GM10266 (cell line): ENCODE measurements at regions not wholly inside any gene's neighbourhood (a gene's known extent, or its start where the extent isn't known, plus 50 kb on each side); places are given as distances from the start of the nearest gene placed in this dataset.

ENCODE experiments used
- DNase-seq: peaks from one replicate; pipeline ENCODE4 v3.0.0; 2012; ENCODE audit errors: extremely low spot score
- CTCF ChIP-seq: IDR thresholded peaks from 2 replicates; pipeline ENCODE4 v1.5.1; 2012; ENCODE audit warnings: mild to moderate bottlenecking, low read depth; ENCODE audit not compliant: control insufficient read depth, insufficient read depth; ENCODE audit errors: missing control alignments

DNA sequence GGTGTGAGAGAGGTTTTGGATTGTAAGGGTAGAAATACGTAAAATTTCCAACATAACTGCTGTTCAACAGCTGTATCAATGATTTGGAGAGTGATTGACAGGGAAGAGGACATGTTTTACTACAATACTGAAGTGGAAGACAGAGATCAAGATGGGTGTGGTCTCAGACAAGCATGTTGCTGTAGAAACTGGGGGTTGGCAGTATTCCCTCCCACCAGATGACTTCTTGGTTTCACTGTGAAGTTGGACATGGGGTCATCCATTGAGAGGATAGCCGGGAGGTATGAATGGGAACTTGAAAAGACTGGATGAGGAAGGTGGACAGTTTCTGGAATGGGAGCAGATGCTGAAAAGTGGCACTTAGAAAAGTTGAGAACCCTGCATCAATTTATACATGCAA lies 95.3 kb upstream of the HDAC9 start:
- no peak for TF ChIP-seq CTCF
- DNase-seq = no peak

DNA sequence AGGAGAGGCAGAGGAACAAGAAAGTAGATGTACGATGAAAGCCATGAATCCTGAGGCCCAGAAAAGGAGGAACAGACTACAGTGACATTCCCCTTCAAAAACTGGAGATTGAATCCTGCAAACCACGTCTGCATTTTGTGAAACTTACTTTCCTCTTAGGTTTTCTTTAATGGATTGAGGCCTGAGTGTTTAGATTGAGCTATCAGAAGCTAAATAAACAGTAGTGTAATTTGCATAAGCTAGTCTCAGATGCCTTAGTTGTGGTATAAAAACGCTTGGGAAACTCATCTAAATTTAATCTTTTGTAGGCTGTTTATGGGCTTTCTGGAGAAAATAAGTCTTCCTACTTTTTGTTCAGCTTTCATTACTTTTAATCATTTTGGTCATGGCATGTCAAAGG lies 94.8 kb upstream of the HDAC9 start:
- DNase-seq = no peak
- no peak for TF ChIP-seq CTCF

DNA sequence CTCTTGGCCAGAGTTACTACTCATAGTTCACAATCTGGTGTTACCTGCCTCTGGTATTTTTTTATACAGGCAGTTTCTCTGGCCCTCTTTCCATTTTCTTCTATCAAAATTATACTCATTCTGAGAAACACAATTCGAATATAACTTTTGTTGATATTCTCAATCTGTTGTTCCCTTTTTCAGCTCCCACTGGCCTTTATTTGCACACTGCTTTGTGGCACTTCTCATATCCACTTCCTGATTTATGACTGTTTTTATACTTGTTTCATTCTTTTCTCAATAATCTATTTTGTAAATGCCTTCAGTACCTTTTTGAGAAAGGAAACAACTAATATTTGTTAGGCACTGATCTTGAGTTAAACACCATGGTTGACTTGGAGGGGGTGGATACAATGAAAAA lies 93.8 kb upstream of the HDAC9 start:
- no peak for TF ChIP-seq CTCF
- no peak for DNase-seq

GRCh38 chr7:18402488-18403183 lies 92.9 kb upstream of the HDAC9 start:
- TF ChIP-seq CTCF = no peak
- DNase-seq = no peak

GRCh38 chr7:18405726-18406125 lies 89.8 kb upstream of the HDAC9 start:
- DNase-seq = no peak
- no peak for TF ChIP-seq CTCF

- no peak for TF ChIP-seq CTCF
- no peak for DNase-seq
These were observed 88.2 kb upstream of the HDAC9 start for GRCh38 chr7:18407385-18407784.

DNA sequence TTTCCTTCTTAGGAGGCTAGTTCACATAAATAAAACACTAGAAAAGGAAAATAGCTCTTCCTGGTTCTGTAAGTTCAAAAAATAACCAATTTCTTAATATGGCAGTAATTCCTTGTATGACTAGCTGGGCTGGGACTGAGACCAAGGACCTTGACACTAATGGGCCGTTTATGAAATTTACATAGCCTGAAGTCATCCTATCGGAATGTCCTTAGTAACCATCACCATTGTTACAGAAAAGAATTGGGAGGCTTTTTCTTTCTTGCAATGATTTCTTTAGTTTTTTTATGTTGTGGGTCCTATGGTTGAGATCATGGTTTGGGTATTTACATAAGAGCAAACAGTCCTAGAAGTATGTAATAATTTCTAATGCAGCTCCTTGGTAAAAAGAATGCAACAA lies 87.1 kb upstream of the HDAC9 start:
- no peak for TF ChIP-seq CTCF

More for the DNA sequence above, 87.1 kb upstream of the HDAC9 start:
- no peak for DNase-seq
